ENCODE measurements at regions not wholly inside any gene's neighbourhood (a gene's known extent, or its start where the extent isn't known, plus 50 kb on each side); places are given as distances from the start of the nearest gene placed in this dataset.

DNA sequence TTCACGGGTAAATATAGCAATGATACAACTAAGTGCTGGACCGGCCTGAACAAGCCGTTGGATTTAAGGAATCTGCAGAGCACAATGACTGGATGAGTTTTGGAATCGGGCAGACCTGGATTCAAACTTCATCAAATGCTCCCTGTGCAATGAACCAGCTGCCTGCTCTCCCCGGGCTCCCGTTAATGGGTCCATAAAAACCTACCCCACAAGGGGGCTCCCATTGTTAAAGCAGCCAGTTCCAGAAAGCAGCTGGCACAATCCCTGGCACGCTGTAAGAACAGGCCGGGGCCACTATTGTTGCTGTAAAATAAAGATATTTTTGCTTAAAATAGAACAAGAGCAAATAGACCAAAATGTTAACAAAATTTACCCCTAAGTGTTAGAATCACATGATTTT, 131.9 kb downstream of the C16orf95 start:
- TF ChIP-seq, protein P1, sequence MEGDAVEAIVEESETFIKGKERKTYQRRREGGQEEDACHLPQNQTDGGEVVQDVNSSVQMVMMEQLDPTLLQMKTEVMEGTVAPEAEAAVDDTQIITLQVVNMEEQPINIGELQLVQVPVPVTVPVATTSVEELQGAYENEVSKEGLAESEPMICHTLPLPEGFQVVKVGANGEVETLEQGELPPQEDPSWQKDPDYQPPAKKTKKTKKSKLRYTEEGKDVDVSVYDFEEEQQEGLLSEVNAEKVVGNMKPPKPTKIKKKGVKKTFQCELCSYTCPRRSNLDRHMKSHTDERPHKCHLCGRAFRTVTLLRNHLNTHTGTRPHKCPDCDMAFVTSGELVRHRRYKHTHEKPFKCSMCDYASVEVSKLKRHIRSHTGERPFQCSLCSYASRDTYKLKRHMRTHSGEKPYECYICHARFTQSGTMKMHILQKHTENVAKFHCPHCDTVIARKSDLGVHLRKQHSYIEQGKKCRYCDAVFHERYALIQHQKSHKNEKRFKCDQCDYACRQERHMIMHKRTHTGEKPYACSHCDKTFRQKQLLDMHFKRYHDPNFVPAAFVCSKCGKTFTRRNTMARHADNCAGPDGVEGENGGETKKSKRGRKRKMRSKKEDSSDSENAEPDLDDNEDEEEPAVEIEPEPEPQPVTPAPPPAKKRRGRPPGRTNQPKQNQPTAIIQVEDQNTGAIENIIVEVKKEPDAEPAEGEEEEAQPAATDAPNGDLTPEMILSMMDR (IDR thresholded peaks at IDR 0.05; ENCODE audit: borderline replicate concordance, extremely low read depth, low read length, poor library complexity, severe bottlenecking): peak; percentile 13
- no peak for TF ChIP-seq EZH2 (IDR thresholded peaks at IDR 0.05; ENCODE audit: borderline replicate concordance, low read depth, low read length, severe bottlenecking)
